ENCODE measurements at regions not wholly inside any gene's neighbourhood (a gene's known extent, or its start where the extent isn't known, plus 50 kb on each side); places are given as distances from the start of the nearest gene placed in this dataset.

DNA sequence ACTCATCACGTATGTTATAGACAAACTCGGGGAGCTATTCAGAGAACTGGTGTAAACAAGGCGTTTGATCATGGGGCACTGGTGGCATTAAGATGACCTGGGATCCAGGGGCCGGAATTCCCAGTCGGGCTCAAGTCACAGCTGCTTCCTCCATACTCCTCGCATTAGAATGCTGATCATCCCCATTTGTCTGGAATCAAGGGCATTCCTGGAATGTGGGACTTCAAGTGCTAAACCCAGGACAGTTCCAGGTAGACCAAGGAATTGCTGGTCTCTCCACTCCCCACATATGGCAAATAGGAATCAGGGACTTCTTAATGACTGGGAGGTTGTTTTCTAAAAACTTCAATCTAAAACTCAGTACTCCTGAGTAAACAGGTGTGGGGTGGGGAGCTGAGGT is 355.7 kb upstream of the RAB6C start:
- DNase-seq = no peak

DNA sequence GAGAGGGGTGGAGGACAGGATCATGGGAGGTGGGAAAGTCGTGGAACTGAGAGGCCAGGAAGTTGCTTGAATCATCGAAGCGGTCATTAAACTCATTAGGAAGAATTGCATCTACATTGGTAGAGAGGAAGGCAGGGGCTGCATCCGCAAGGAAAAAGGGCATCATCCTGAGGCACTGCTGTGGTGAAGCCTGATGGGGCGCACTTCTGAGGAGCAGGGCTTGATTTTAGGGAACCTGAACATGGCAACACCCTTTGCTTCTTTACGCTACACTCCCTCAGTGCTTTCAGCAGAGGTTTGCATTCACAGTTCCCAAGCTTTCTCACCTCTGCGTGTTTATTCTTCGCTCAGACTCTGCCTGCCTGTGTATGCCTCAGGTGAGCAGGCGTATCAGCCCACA is 352.0 kb upstream of the RAB6C start:
- DNase-seq = no peak

DNA sequence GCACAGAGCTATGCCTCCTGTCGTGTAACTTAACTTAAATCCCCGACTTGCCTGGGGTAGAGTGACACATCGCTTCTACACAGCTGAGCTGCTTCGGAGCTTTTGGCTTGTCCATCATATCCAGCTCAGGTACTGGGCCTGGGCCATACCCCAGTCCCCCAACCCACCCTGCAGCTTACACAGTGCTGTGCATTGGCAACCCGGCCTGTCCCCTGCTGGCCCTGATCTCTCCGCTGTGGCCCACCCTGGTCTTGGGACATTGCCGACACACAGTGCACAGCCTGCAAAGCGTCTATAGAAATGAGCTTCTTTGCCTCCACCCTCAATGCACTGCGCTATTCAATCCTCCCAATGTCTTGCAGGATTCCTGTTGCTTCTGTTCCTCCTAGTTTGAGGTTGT is 342.8 kb upstream of the RAB6C start:
- no peak for DNase-seq

DNA sequence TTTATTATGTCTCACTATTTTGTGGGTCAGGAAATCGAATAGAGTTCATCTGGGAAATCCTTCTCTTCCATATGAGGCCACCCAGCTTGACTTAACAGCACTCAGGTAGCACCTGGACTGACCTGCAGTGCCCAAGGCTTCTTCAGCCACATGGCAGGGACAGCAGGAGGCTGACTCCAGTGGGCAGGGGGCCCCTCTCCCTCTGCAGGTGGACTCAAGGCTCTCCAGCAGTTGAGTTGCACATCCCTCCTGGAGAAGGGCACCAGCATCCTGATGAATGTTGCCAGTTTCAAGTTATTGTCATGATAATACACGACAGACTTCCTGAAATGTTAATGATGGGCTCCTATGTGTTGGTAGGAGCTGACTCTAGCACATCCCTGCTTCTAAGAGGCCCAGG is 338.1 kb upstream of the RAB6C start:
- no peak for DNase-seq

DNA sequence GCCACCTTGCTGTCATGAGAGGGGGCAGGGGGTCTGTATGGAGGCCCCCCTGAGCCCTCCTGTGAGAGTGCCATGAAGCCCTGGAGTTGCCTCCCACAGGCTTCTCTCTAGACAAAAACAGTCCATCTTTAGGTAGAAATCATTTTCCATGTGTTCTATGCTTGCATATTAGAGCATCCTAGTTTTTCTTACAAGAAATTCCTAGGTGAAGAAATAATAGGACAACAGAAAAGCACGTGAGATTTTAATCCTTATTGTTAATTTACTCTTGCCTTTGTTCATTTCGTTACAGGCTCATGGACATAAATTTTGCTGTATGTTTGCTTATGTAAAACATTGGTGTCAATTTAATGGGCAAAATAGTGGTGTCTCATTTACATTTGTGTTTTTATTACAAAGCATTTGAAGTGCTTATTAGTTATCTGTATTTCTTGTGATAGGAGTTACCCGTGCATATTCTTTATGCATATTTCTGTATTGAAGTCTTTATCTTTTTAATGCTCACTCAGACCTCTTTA is 336.9 kb upstream of the RAB6C start:
- no peak for DNase-seq

DNA sequence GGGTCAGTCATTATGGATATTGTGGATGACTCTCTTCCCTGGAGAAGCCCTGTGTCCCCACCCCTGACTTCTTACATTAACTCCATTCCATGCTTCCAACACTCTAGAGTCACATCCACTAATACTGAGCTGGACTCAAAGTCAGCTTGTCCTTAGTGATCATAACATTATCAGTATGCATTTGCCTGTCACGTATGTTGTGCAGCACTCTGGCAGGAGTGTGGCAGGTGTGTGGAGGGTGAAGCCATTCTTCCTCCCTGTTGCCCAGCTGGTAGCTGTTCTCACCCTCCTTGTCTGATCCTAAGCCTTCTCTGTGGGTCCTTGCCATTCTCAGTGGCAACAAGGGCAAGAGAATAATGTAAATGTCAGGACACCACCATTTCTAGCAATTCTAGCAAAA is 334.1 kb upstream of the RAB6C start:
- DNase-seq = no peak

DNA sequence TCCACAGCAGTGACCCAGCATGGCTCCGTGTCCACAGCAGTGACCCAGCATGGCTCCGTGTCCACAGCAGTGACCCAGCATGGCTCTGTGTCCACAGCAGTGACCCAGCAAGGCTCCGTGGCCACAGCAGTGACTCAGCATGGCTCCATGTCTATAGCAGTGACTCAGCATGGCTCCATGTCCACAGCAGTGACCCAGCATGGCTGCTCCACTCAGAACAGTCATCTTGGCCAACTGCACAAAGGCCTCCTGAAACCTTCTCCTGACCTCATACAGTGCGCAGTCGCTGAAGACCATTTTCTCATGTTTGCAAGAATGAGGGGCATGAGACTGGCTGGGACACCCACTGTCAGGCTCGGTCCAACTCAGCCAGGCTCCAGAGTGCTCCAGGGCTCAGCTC is 333.4 kb upstream of the RAB6C start:
- DNase-seq = no peak

DNA sequence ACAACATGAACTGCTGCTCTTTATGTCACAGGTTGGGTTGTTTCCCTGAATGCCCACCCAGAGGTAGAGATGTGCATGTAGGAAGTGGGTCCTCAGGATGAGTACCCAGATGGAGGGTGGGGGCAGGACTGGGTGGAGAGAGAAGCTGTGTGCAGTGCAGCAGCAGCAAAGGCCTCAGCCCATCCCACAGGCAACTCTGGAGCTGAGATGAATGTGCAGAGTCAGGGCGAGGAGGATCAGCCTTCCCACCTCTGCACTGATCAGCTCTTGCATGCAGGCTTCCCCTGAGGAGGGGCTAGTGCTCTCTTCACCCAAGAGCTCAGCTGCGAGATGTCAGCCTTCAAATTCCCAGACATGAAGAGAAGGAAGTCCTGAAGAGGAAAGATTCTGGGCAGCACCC is 326.2 kb upstream of the RAB6C start:
- no peak for DNase-seq

DNA sequence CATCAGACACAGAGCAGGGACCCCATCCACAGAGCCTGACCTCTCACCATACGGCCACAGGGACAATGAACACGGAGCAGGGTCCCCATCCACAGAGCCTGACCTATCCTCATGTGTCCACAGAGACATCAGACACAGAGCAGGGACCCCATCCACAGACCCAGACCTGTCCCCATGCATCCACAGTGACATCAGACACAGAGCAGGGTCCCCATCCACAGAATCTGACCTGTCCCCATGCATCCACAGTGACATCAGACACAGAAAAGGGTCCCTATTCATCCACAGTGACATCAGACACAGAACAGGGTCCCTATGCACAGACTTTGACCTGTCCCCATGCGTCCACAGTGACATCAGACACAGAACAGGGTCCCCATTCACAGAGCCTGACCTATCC is 325.1 kb upstream of the RAB6C start:
- DNase-seq = no peak

DNA sequence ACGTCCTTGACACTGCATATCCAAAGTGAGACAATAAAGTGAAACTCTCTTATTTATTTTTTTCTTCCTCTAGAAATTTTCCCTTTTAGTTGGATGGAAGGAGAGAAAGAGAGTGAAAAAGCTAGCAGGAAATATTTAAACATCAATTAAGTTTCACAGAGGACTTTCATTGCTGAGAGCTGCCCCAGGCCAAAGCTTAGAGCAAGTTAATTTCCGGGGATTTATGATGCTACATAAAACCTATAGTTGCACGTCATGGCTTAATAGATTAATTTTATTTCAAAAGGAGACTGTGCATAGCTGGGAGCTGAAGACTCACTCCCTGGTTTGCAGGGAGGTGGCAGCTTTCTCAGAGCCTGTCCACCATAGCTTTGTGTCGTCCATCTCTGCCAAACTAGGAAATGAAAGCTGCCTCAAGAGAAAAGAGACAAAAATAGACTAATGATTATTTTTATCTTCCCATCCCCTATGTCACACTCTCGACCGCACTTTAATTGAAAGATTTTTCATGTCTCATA is 323.3 kb upstream of the RAB6C start:
- DNase-seq = peak; percentile 42

DNA sequence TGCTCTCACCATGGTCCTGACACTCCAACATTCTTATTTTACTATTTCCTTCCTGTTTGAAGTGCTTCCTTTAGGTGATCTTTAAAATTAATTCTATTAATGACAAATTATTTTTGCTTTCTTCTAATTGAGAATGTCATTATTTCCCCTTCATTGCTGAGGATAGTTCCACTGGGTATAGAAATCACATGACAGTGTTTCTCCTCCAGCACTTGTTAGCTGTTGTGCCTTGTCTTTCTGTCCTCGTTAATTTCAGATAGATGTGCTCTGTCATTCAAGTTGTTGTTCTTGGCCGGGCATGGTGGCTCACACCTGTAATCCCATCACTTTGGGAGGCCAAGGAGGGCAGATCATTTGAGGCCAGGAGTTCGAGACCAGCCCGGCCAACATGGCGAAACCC is 321.0 kb upstream of the RAB6C start:
- DNase-seq = no peak

DNA sequence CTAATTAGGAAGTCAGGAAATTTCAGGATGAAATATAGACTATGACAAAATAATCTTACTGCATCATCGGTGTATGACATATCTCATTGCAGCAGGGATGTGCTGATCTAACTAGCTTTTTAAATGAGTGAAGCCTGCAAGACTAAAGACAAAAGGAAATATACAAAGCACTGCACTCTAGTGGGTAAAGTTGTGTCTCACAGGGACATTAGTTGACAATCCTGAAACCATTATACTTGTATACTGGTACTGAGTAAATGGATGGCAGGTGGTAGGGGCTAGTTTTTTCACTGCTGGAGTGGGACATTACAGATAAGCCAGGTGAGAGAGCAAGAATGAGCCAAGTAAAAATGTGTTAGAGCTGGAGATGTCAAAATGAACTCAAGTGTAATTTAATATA is 317.5 kb upstream of the RAB6C start:
- DNase-seq = no peak

DNA sequence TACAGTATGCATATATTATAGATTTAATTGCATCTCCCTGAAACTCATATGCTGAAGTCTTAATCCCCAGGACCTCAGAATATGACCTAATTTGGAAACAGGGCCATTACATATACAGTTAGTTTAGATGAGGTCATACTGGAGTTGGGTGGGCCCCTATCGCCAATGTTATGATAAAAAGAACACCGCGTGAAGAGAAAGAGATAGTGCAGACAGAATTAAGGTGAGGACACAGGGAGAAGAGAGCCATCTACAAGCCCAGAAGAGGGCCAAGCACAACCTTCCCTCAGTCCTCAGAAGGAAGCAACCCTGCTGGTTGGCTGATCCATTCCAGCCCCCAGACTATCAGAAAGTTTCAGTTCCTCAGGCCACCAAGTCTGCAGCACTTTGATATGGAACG is 311.9 kb upstream of the RAB6C start:
- DNase-seq = no peak

DNA sequence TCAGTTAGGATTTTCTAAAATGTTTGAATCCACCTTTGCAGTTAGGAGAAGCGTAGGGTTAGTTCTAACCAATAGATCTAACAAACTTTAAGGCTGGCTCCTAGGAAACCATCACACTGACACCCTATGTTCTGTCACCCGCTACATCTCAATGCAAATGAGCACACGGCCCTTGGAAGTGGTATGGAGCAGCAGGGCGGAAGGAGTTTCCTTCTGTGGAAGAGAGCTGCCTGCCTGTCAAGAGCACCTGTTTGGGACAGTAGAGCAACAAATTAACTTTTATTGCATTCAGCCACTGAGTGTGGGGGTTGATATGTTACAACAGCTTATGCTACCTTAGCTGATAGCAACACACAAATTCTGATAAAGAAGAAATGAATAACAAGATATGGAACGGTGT is 306.9 kb upstream of the RAB6C start:
- no peak for DNase-seq

DNA sequence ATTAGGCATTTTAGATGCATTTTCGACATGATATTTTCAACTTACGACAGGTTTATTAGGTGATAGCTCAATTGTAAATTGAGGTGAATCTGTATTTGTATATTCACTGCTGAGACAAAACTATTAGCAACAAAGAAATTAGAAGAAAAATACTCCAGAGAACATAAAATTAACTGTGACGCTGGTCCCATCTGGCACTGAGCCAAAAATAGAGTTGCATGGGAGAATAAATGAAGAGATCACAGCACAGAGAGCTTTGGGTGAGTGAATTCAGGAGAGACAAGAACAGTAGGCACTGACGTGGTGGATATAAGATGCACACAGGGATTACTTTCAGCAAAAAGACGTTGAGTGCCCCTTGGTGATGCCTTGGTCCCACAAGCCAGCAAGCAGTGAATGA is 306.2 kb upstream of the RAB6C start:
- DNase-seq = no peak

DNA sequence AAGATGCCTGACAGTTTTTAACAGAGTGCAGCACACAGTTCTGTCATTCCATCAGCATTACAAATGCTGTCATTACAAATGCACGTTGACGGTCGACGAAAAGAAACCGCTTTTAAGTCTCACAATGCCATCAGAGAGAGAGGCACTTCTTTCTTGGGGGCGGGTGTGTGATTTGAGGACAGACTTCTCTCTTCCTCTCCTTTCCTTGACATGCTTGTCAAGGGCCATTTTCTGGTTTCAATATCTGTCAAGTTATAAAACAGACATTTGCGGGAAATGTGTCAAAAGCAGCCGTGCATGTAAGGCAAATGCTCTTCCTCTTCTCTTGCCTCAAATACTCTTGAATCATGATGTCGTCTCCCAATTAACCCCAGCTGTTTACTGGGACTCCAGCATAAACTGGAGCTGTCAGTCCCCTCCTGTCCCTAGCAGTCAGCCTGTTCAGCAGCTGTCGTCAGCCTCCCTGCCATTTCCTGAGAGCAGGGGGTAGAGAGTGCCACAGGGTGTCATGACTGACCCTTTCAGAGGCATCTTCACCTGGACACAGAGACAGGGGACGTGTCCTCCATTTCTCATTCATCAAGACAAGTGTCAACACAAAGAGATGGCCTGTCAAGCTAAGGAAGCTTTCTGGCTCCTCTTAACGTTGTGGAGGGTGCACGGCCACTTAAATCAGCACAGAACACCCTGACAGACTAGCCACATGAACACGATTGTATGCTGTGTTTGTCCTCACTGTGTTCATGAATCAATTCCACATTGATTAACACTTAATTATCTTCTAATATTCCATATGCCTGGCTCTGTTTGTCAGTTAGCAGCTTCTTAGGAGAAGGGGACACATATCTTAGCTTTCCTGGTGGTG is 305.4 kb upstream of the RAB6C start:
- no peak for DNase-seq

DNA sequence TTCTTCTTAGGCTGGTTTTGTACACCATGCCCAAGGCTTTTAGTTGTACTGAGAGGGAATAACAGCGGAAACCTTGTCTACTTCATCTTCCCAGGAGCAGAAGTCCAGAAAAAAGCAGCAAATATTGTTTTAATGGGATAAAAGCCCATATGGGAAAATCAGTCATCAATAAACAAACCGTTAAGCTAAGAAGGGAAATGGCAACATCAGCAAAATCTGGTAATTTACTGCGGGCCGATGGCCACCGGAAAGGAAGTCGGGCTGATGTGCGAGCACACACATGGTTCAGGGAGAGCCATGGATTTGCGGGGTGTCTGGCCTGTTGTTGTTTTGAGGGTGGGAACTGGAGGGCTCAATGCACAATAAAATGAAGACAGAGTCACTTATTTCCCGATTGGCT is 300.7 kb upstream of the RAB6C start:
- no peak for DNase-seq

DNA sequence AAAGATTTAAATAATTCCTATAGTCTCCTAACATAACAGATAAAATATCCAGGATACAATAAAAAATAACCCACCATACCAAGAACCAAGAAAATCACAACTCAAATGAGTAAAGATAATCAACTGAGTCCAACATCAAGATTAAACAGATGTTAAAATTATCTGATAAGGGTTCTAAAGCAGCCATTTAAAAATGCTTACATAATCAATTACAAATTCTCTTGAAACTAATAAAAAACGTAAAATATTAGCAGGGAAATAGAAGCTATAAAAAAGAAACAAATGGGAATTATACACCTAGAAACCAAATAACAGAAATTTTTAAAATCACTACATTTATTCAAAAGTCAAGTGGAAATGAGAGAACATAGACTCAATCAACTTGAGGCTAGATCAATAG is 297.7 kb upstream of the RAB6C start:
- no peak for DNase-seq

DNA sequence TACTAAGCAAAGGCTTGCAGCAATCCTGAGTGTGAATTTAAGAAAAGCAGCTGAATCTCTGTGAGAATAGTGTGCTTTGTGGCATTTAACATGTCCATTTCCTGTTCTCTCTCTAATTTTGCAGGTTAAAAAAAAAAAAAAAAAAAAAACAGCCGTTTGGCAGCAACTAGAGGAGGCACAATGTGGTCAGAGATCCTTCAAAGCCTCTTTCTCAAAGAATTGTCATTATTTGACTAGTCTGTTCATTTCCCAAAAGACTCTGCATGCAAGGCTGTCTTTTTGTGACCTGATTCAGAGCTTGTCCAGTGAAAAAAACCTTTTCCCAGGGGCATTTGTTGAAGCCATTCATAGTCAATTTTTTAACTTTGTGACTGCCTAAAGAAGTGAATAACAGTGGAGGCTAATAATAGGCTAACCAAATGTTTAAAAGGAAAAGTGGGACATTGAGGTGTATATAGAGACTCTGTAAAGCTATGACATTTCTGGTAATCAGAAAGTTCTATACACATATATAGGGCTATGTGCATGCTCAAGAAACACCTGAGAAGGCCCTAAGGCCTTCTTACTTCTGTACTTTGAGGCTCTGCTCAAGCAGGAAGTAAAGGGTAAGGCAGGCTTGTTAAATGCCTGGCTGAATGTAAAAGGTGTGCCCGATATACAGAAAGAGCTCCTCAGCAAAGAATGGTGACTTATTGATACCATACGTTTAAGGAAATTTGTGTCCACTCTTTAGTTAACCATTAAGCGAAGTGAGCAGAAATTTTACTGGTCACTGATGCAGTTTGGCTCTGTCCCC is 289.6 kb upstream of the RAB6C start:
- DNase-seq = no peak

DNA sequence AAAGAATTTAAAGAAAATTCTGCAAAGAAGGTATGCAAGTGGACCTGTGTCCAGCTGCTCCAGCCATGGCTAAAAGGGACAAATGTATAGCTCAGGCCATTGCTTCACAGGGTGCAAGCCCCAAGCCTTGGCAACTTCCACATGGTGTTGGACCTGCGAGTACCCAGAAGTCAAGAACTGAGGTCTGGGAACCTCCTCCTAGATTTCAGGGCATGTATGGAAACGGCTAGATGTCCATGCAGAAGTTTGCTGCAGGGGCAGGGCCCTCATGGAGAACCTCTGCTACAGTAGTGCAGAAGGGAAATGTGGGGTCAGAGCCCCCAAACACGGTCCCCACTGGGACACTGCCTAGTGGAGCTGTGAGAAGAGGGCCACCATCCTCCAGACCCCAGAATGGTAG is 284.0 kb upstream of the RAB6C start:
- DNase-seq = no peak

DNA sequence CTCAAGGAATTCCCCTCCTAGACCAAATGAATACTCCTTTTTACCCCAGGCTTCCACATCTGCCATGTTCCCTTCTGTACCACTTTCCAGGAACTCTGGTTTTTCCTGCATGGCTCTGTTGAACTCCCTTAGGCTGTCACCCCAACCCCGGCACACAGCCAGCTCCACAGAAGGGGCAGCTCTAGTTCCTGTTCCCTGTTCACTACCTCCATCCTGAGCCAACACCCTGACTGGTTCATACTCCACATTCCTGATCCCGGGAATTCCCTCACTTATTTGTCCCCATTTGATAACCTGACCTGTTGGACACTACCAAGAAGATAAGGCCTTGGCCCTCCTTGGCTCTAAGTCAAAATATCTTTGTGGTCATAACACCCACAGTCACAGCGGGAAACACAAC is 280.9 kb upstream of the RAB6C start:
- no peak for DNase-seq

DNA sequence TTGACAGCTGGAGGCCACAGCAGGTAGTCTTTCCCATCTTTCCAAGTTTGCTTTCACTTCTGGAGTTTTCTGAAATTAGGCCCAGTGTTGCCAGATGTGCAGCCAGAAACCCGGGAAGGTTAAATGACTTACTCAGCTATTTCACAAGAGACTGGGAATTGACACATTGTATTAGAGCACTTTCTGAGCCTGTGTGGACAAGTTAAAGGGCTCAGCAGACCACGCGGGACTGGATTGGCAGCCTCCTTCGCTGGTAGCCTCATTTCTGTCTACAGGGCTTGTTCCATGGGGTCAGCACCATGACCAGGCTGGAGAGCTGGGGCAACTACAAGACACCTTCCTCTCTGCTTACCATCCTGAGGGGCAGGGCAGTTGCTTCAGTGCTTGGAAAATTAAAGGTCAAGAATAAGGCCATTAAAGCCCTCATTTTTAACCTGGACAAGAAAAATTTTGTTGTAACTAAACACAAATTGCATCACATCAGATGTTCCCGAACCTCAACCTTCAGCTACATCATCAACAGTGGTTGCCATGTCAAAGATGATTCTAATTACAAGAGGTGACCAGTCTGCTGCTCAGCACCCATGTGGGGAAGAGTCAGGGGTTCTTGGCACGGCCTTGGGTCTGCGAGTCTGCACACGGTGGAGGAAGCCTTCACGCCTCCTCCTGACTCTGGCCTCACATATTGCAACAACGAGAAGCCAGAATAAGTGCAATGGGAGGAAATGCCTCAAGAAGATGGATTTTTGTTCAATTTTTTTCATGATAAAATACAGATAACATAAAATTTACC is 279.5 kb upstream of the RAB6C start:
- DNase-seq = no peak
